Stimulated activated CD4-positive, alpha-beta T cell treated with anti-CD3 and anti-CD28 coated beads, Interleukin-15, amount 100 ng/mL, for 1 hour (primary cell): ENCODE measurements at regions not wholly inside any gene's neighbourhood (a gene's known extent, or its start where the extent isn't known, plus 50 kb on each side); places are given as distances from the start of the nearest gene placed in this dataset.

Experiments
- DNase-seq, 2 donors: peaks; one replicate each; pipeline ENCODE4 v3.0.0-alpha.2; 2020; ENCODE audit warnings: low read depth in 1 of 2, low spot score in 1 of 2

DNA sequence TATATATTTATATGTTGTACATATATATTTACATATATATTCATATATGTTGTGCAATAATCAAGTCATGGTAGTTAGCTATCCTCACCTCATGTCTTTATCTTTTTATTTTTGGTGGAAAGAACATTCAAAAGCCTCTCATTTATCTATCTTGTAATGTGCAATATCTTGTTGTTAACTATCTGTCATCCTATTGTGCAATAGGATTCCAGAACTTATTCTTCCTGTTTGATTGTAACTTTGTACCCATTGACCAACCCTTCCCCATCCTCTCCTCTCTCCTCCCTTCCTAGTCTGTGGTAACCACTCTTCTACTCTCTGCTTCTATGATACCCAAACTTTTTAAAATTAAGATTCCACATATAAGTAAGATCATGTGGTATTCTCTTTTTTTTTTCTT lies 115.6 kb upstream of the PDGFD start:
- no peak for DNase-seq

GRCh38 chr11:104275992-104276391 lies 112.0 kb upstream of the PDGFD start:
- no peak for DNase-seq

- no peak for DNase-seq
Measured at GRCh38 chr11:104260456-104260855, 96.5 kb upstream of the PDGFD start.

- DNase-seq: no peak
Measured at GRCh38 chr11:104259121-104259610, 95.2 kb upstream of the PDGFD start.

DNA sequence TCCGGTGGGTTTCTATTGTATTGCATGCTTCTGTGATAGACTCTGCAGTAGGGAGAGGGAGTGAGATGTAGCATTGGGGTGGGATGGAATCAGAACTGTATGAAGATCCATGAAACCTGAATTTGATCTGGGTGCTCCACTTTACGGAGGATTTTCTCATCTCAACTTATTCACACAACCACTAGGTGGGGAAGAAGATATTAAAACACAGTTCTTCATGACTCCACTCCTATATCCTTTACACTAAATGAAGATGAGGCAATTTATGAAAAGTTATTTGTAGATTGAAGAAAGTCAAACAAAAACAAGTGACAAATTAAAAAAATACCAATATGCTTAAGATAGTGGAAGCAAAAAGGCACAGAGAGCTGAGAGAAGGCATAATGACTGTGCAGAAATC lies 92.6 kb upstream of the PDGFD start:
- no peak for DNase-seq

GRCh38 chr11:104254347-104254746 lies 90.4 kb upstream of the PDGFD start:
- no peak for DNase-seq

DNA sequence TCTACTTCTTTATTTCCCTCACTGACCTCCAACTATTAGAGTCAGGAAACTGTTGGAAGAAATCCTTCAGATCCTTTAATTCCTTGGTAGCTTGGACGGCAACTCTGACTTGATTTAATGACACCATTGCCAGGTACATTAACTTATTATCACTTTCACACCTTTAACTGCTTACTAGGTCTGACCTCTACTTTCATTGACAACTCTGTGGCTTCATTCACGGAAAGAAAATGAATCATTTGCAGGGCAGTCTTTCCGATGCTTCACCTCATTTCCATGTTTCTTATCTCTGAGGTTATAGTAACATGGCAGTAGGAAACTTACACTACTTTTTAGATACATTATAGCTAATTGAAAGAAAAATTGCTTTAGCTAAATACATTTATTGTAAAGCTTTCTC lies 82.6 kb upstream of the PDGFD start:
- DNase-seq: no peak

DNA sequence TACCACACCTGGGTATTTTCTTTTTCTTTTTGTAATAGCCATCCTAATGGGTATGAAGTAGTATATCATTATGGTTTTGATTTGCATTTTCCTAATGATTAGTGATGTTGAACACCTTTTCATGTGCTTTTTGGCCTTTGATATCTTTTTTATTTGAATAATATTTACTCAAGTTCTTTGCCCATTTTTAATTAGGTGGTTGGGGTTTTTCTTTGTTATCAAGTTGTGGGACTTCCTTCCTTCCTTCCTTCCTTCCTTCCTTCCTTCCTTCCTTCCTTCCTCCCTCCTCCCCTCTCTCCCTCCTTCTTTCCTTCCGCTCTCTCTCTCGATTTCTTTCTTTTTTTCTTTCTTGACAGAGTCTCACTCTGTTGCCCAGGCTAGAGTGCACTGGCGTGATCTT lies 75.0 kb upstream of the PDGFD start:
- no peak for DNase-seq

DNA sequence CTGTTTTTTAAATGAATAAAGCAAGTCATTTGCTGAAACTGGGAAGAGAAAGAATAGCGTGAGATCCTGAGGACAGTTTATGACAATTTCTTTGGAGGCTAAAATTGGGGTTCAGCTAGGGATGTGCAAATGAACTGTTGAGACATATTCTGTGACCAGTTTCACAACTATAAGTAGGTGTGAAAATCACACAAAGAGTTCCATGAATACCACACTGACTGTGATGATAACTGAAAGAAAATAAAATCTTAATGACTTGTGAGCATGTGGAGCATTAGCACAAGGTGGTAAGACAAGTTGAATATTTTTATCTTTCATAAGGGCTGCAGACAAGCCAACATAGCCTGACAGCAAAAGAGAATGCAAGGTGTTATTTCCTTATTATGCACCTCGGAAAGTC lies 61.1 kb upstream of the PDGFD start:
- no peak for DNase-seq

DNA sequence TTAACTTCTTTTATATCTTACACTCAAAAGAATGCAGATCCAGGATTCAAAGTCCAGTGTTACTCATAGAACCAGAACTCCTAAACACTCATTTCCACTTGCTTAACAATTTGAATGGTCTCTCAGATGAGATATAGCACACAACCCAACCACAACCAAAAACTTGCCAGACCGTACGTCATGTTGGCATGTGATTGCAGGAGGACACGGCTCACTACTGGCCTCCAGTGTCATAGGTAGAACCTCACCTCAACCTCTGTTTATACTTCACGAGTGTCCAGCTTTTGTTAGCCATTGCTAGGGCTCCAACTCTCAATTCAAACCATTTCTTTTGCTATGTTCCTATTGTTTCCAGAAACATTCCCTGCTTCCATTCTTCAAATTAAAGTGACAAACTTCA lies 58.5 kb upstream of the PDGFD start:
- no peak for DNase-seq

DNA sequence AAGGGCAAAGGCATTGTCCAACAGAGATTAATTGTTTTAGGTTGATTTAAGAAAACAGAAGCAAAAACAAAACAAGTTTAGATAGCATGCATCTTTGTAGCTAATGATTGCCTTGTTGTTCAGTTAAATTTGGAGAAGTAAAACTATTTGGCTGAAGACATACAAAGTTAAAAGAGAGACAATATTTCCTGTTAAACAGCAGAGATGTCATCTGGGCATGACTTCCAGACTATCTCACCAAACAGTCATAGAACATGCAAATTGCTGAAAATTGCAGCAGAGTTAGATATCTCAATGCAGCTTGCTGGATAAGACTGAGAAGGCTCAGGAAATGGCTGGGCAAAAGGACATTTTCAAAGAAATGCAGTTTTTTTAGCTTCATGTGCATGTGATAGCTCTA lies 57.5 kb upstream of the PDGFD start:
- no peak for DNase-seq

DNA sequence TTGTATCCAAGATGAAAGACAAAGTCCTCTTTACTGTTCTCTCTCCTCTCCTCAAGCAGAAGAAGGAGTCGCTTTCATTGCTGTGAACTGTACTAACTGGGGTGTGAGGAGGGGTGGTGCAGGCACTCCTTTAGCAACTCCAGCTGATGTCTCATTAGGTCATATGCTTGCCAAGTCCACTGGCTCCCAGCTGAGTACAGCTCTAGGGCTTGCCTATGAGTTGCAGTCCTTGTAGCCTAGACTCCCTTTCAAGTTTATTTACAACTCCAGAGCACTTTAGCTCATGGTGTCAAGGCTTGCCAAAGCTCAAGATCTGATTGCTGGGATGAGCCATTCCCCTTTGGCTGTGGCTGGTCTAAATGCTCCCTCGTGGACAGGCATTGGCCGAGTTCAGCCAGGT lies 55.1 kb upstream of the PDGFD start:
- no peak for DNase-seq

DNA sequence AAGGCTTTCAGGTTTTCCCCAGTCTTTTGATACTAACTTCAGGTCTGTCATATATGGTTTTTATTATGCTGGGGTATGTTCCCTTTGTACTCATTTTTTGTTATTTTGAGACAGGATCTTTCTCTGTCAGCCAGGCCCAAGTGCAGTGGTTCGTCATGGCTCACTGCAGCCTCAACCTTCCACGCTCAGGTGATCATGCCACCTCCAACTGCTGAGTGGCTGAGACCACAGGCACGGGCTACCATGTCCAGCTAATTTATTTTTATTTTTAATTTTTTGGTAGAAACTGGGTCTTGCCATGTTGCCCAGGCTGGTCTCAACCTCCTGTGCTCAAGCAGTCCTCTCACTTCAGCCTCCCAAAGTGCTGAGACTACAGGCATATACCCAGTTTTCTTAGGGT lies 50.6 kb upstream of the PDGFD start:
- DNase-seq: no peak
